K562 (cell line): ENCODE measurements at regions not wholly inside any gene's neighbourhood (a gene's known extent, or its start where the extent isn't known, plus 50 kb on each side); places are given as distances from the start of the nearest gene placed in this dataset.

Experiments used
- ATAC-seq: fragments of 200-7000 bp; cut with Tn5 transposase; 3 replicates; pipeline ENCODE4 v1.9.1; 2020; ENCODE audit warnings: moderate library complexity
- BruUV-seq: library from RNA; stranded (reverse); fragments of 400-500 nt; replicated peaks from 2 replicates; lab custom pipeline; 2021; lab: Mats Ljungman, UMichigan
- CTCF ChIA-PET: fragments of 300-600 bp; formaldehyde crosslinking; extraction: SDS; loops from one replicate; lab custom pipeline; 2021; ENCODE audit warnings: low intra/inter-chr PET ratio; lab: Yijun Ruan, JAX
- POLR2A ChIA-PET: fragments of 300-600, 350-650 bp; sonication (Branson Sonifier 250); formaldehyde crosslinking; extraction: SDS; loops from one replicate; lab custom pipeline; 2021; ENCODE audit warnings: antibody characterized with exemption, inconsistent platforms; lab: Yijun Ruan, JAX
- DNase-seq, 4 experiments: peaks; one replicate each; pipeline versions ENCODE4 v3.0.0 to v3.0.0-alpha.2; 2011 to 2018; ENCODE audit warnings: low spot score in 3 of 4, mixed read lengths in 3 of 4; ENCODE audit errors: extremely low read depth in 1 of 4
- FAIRE-seq: peaks from 2 replicates; lab custom pipeline; 2011; peaks lifted over from hg19 to GRCh38; lab: Jason Lieb, UNC
- H2AFZ ChIP-seq: 2 replicates; pipeline ENCODE4 v1.6.0; 2011; ENCODE audit warnings: low read depth, low read length, control low read depth, inconsistent platforms
- H3K27ac ChIP-seq: fragments of 200-600 bp; 3 replicates; pipeline ENCODE4 v1.8.0; 2011; ENCODE audit warnings: low read depth, mild to moderate bottlenecking, control low read depth, inconsistent platforms, low read length, moderate library complexity, mixed read lengths; ENCODE audit errors: extremely low read depth
- H3K27me3 ChIP-seq, 2 experiments: fragments of 300-600 bp in 1 of 2; 2 replicates in 1 of 2; 3 replicates in 1 of 2; pipeline versions ENCODE4 v1.6.0 to v1.8.0; 2011; ENCODE audit warnings: inconsistent platforms in 2 of 2, low read length in 2 of 2, mild to moderate bottlenecking in 1 of 2, mixed read lengths in 1 of 2, moderate library complexity in 1 of 2; ENCODE audit not compliant: control insufficient read depth in 2 of 2, insufficient read depth in 2 of 2
- H3K36me3 ChIP-seq: fragments of 300-600 bp; 3 replicates; pipeline ENCODE4 v1.8.0; 2011; ENCODE audit warnings: mild to moderate bottlenecking, low read length, inconsistent platforms; ENCODE audit not compliant: control insufficient read depth, insufficient read depth
- H3K4me1 ChIP-seq, 2 experiments: fragments of 200-600 bp in 1 of 2; replicated peaks in 1 of 2; 2 replicates in 1 of 2; 3 replicates in 1 of 2; pipeline versions ENCODE4 v1.5.1 to v1.8.0; 2011; ENCODE audit warnings: inconsistent platforms in 2 of 2, low read length in 2 of 2, mild to moderate bottlenecking in 1 of 2, mixed read lengths in 1 of 2, moderate library complexity in 1 of 2; ENCODE audit not compliant: control insufficient read depth in 2 of 2, insufficient read depth in 2 of 2
- H3K4me2 ChIP-seq: 2 replicates; pipeline ENCODE4 v1.6.1; 2011; ENCODE audit warnings: low read length, control low read depth, inconsistent platforms, mixed read lengths; ENCODE audit not compliant: insufficient read depth
- H3K4me3 ChIP-seq: fragments of 200-600 bp; sonication (generic), shearing (Covaris generic); 2 replicates; pipeline ENCODE4 v1.5.1; 2016; ENCODE audit warnings: control low read depth, inconsistent platforms
- H3K79me2 ChIP-seq: fragments of 200-600 bp; 3 replicates; pipeline ENCODE4 v1.8.0; 2011; ENCODE audit warnings: low read length, inconsistent platforms; ENCODE audit not compliant: control insufficient read depth, insufficient read depth
- H3K9ac ChIP-seq, 2 experiments: 2 replicates each; pipeline versions ENCODE4 v1.6.0 to v1.6.1; 2011; ENCODE audit warnings: low read depth in 2 of 2, low read length in 2 of 2, control low read depth in 1 of 2, inconsistent platforms in 1 of 2, mild to moderate bottlenecking in 1 of 2, mixed read lengths in 1 of 2; ENCODE audit not compliant: insufficient read depth in 1 of 2
- H3K9me1 ChIP-seq: one replicate; pipeline ENCODE4 v1.6.0; 2011; ENCODE audit warnings: inconsistent platforms, mild to moderate bottlenecking, low read length, moderate library complexity; ENCODE audit not compliant: control insufficient read depth, insufficient read depth
- H3K9me3 ChIP-seq: replicated peaks from 2 replicates; pipeline ENCODE4 v1.5.1; 2011; ENCODE audit warnings: low read depth, low read length, inconsistent platforms; ENCODE audit not compliant: control insufficient read depth, insufficient read depth
- H4K20me1 ChIP-seq: replicated peaks from 2 replicates; pipeline ENCODE4 v1.6.1; 2011; ENCODE audit warnings: low read length, inconsistent platforms, mixed read lengths; ENCODE audit not compliant: control insufficient read depth, insufficient read depth
- ATF3 ChIP-seq, 2 experiments: fragments of 450-650 bp in 1 of 2; sonication (generic) in 1 of 2; formaldehyde crosslinking in 1 of 2; IDR thresholded peaks in 1 of 2; conservative IDR thresholded peaks in 1 of 2; 2 replicates each; pipeline versions ENCODE4 v1.6.1 to v1.8.1; 2016 to 2023; ENCODE audit warnings: mild to moderate bottlenecking in 2 of 2, moderate library complexity in 2 of 2, inconsistent platforms in 1 of 2, missing genetic modification reagents in 1 of 2
- HDGF ChIP-seq: fragments of 450-650 bp; IDR thresholded peaks from 2 replicates; pipeline ENCODE4 v1.6.1; 2016
- SRSF7 ChIP-seq: fragments of 200-400 bp; formaldehyde crosslinking; optimal IDR thresholded peaks from 2 replicates; pipeline ENCODE3; 2017; ENCODE audit warnings: mild to moderate bottlenecking, low read depth, low read length
- SRSF9 ChIP-seq: fragments of 200-400 bp; formaldehyde crosslinking; IDR thresholded peaks from 2 replicates; pipeline ENCODE4 v1.6.1; 2017; ENCODE audit warnings: low read depth, low read length, borderline replicate concordance
- TAF9B ChIP-seq: fragments of 450-650 bp; IDR thresholded peaks from 2 replicates; pipeline ENCODE4 v1.6.1; 2018; ENCODE audit warnings: mild to moderate bottlenecking; ENCODE audit not compliant: partially characterized antibody
- TEAD1 ChIP-seq, 2 experiments: fragments of 450-650 bp in 1 of 2; sonication (generic) in 1 of 2; formaldehyde crosslinking; IDR thresholded peaks; 2 replicates each; pipeline versions ENCODE4 v1.4.0 to v1.8.0; 2020 to 2022; ENCODE audit warnings: mild to moderate bottlenecking in 2 of 2, missing genetic modification reagents in 1 of 2
- ZBTB26 ChIP-seq: fragments of 450-650 bp; formaldehyde crosslinking; IDR thresholded peaks from 2 replicates; pipeline ENCODE4 v1.4.0; 2022; ENCODE audit warnings: missing genetic modification characterization
- ZFP36 ChIP-seq: fragments of 150-350 bp; IDR thresholded peaks from 2 replicates; pipeline ENCODE4 v1.6.1; 2018; ENCODE audit warnings: low read length, low read depth; ENCODE audit not compliant: partially characterized antibody
- WGBS: fragments of 100-300 bp; shearing (Covaris generic); methylation state at CpG from one replicate; pipeline ENCODE4 v1.1.6; 2016; ENCODE audit warnings: low coverage, mixed read lengths; ENCODE audit not compliant: insufficient coverage; ENCODE audit errors: missing lambda C conversion rate; 5-methylcytosine and 5-hydroxymethylcytosine counted together
- in situ Hi-C: fragments of 300-500 bp; cut with MboI; formaldehyde crosslinking; loops from 4 replicates; pipeline ENCODE4 v1.15.0; 2018; ENCODE audit warnings: inconsistent platforms, mixed read lengths
- intact Hi-C: fragments of 100-400 bp; cut with micrococcal nuclease; formaldehyde crosslinking; loops from 2 replicates; pipeline ENCODE4 v1.14.2; 2022

- FAIRE-seq: no peak
- H3K4me2 ChIP-seq: no peak overlapping the region
- H4K20me1 ChIP-seq: no peaks in the 10 kb centered on the region
- in situ Hi-C loops: no loop called here
- intact Hi-C loops: no loop called here
- POLR2A ChIA-PET: interaction anchor here (0.5 kb wide), 1 partner anchor 116 kb away, joined by 3 read pairs; no protein-coding TSS in a partner anchor
- no peak for DNase-seq
- CTCF ChIA-PET: no interaction called here
- H3K36me3 ChIP-seq: no peaks in the 10 kb centered on the region
- TF ChIP-seq ZFP36 (no peak), HDGF (no peak), ZBTB26 (no peak), TAF9B (no peak), SRSF9 (no peak), SRSF7 (no peak), TEAD1 (CRISPR knock-in tag; IDR thresholded peaks at IDR 0.05) (no peak), ATF3 (IDR thresholded peaks at IDR 0.05) (no peak), ATF3 (CRISPR knock-in tag; conservative IDR thresholded peaks at IDR 0.05) (no peak)
- WGBS: 0% methylated on average over 2 of the region's 2 CpGs
- no peak overlapping the region for H3K27ac ChIP-seq
- no peaks in the 10 kb centered on the region for H3K9me1 ChIP-seq
- no peaks in the 10 kb centered on the region for H3K27me3 ChIP-seq
- no peaks in the 10 kb centered on the region for H3K9me3 ChIP-seq
- no peak overlapping the region for H3K9ac ChIP-seq
- H3K4me3 ChIP-seq: no peak overlapping the region
- no TSS peak for BruUV-seq
- no peak overlapping the region for H2AFZ ChIP-seq
- no peaks in the 10 kb centered on the region for H3K79me2 ChIP-seq
- no peaks in the 10 kb centered on the region for H3K4me1 ChIP-seq
- ATAC-seq: no peak
Observed at GRCh38 chr5:125112196-125112595, 365.8 kb upstream of the ZNF608 start.
